Stomach (tissue), 4 donors: ENCODE measurements at regions not wholly inside any gene's neighbourhood (a gene's known extent, or its start where the extent isn't known, plus 50 kb on each side); places are given as distances from the start of the nearest gene placed in this dataset.

Experiments
- EP300 ChIP-seq: sonication (generic); formaldehyde crosslinking; IDR thresholded peaks from one replicate; pipeline ENCODE4 v1.6.1; 2017; ENCODE audit warnings: antibody characterized with exemption
- POLR2A ChIP-seq, 4 donors: fragments of 450-650 bp; IDR thresholded peaks; one replicate each; pipeline ENCODE4 v1.6.1; 2016; ENCODE audit warnings: antibody characterized with exemption in 4 of 4, control low read depth in 2 of 4, mild to moderate bottlenecking in 1 of 4, moderate library complexity in 1 of 4
- TF ChIP-seq, protein P1 (sequence below), 7 experiments: fragments of 450-650 bp in 4 of 7; fragments of 200-600 bp in 3 of 7; sonication (generic) in 3 of 7; IDR thresholded peaks; one replicate each; pipeline ENCODE4 v1.5.1; 2016 to 2019; ENCODE audit warnings: antibody characterized with exemption in 7 of 7, control low read depth in 2 of 7, mild to moderate bottlenecking in 1 of 7

DNA sequence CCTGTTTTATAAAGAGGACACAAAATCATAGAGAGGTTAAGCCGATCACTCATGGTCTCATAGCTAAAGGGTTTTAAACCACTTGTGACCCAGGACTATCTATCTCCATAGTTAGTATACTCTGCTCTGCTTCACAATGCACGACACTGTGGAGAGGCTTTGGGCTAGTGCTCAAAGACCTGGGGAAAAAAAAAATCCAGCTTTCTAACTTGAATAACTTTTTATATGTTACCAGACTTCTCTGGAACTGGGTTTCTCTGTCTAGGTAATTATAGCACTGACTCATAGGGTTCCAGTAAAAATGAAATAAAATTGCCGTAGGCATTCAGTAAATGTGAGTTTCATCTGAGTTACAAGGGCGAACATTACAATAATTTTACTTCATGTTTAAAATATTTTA lies 273.7 kb upstream of the TECRL start:
- TF ChIP-seq POLR2A (IDR thresholded peaks at IDR 0.05) (no peak), EP300 (no peak)
- TF ChIP-seq, protein P1, sequence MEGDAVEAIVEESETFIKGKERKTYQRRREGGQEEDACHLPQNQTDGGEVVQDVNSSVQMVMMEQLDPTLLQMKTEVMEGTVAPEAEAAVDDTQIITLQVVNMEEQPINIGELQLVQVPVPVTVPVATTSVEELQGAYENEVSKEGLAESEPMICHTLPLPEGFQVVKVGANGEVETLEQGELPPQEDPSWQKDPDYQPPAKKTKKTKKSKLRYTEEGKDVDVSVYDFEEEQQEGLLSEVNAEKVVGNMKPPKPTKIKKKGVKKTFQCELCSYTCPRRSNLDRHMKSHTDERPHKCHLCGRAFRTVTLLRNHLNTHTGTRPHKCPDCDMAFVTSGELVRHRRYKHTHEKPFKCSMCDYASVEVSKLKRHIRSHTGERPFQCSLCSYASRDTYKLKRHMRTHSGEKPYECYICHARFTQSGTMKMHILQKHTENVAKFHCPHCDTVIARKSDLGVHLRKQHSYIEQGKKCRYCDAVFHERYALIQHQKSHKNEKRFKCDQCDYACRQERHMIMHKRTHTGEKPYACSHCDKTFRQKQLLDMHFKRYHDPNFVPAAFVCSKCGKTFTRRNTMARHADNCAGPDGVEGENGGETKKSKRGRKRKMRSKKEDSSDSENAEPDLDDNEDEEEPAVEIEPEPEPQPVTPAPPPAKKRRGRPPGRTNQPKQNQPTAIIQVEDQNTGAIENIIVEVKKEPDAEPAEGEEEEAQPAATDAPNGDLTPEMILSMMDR (IDR thresholded peaks at IDR 0.05): no peak
